GM10248 (cell line): ENCODE measurements at regions not wholly inside any gene's neighbourhood (a gene's known extent, or its start where the extent isn't known, plus 50 kb on each side); places are given as distances from the start of the nearest gene placed in this dataset.

Experiments
- CTCF ChIA-PET: fragments of 300-600 bp; sonication (Branson Sonifier 250); formaldehyde crosslinking; extraction: SDS; loops from one replicate; lab custom pipeline; 2021; ENCODE audit warnings: antibody characterized with exemption; lab: Yijun Ruan, JAX
- POLR2A ChIA-PET: fragments of 350-650 bp; sonication (Branson Sonifier 250); formaldehyde crosslinking; extraction: SDS; loops from one replicate; lab custom pipeline; 2020; ENCODE audit warnings: antibody characterized with exemption; lab: Yijun Ruan, JAX
- DNase-seq: peaks from one replicate; pipeline ENCODE4 v3.0.0; 2012; ENCODE audit errors: extremely low spot score
- CTCF ChIP-seq: IDR thresholded peaks from 2 replicates; pipeline ENCODE4 v1.5.1; 2012; ENCODE audit warnings: mild to moderate bottlenecking, low read depth; ENCODE audit errors: extremely low read depth, missing control alignments, control extremely low read depth

- TF ChIP-seq CTCF, result no peak
- DNase-seq, result no peak
- ChIA-PET CTCF (interaction anchor here (0.7 to 2.1 kb wide), 3 partner anchors 9 to 38 kb away, joined by 3 to 7 read pairs (median 3); no protein-coding TSS in a partner anchor), POLR2A (no interaction called here)
These were observed 135.6 kb downstream of the PFKFB3 start for GRCh38 chr10:6338361-6338760.

- no peak for DNase-seq
- ChIA-PET CTCF (interaction anchor here (1.2 to 7.1 kb wide), 3 partner anchors 30 to 137 kb away, joined by 4 to 22 read pairs (median 4); partner anchors contain the start of gene PFKFB3), POLR2A (no interaction called here)
- TF ChIP-seq CTCF, result no peak
These were observed 137.2 kb downstream of the PFKFB3 start for GRCh38 chr10:6339891-6340290.

- POLR2A ChIA-PET, result no interaction called here
- no peak for DNase-seq
- CTCF ChIA-PET, result interaction anchor here (0.9 to 7.1 kb wide), 3 partner anchors 9 to 60 kb away, joined by 3 to 22 read pairs (median 3); no protein-coding TSS in a partner anchor
- no peak for TF ChIP-seq CTCF
These were observed 139.5 kb downstream of the PFKFB3 start for GRCh38 chr10:6342096-6342685.

- ChIA-PET CTCF (interaction anchor here (1.0 to 7.1 kb wide), 4 partner anchors 14 to 59 kb away, joined by 3 to 22 read pairs (median 3); no protein-coding TSS in a partner anchor), POLR2A (interaction anchor here (0.7 kb wide), 1 partner anchor 43 kb away, joined by 4 read pairs; no protein-coding TSS in a partner anchor)
- DNase-seq, result no peak
- no peak for TF ChIP-seq CTCF
These were observed 140.7 kb downstream of the PFKFB3 start for GRCh38 chr10:6343305-6344010.

- no peak for TF ChIP-seq CTCF
- CTCF ChIA-PET, result interaction anchor here (7.1 kb wide), 1 partner anchor 57 kb away, joined by 22 read pairs; no protein-coding TSS in a partner anchor
- POLR2A ChIA-PET, result no interaction called here
- no peak for DNase-seq
These were observed 142.7 kb downstream of the PFKFB3 start for GRCh38 chr10:6345404-6345803.

- ChIA-PET POLR2A (interaction anchor here (1.0 kb wide), 1 partner anchor 144 kb away, joined by 4 read pairs; the partner anchor contains the start of gene PFKFB3), CTCF (interaction anchor here (0.7 to 5.7 kb wide), 5 partner anchors 13 to 144 kb away, joined by 3 to 30 read pairs (median 3); partner anchors contain the start of gene PFKFB3)
- TF ChIP-seq CTCF, result no peak
- no peak for DNase-seq
These were observed 143.9 kb downstream of the PFKFB3 start for GRCh38 chr10:6346631-6347030.
